Osteoblast (primary cell): ENCODE measurements at regions not wholly inside any gene's neighbourhood (a gene's known extent, or its start where the extent isn't known, plus 50 kb on each side); places are given as distances from the start of the nearest gene placed in this dataset.

Experiments used
- DNase-seq: peaks from one replicate; pipeline ENCODE4 v3.0.0; 2011; ENCODE audit warnings: low spot score, mixed read lengths; ENCODE audit not compliant: insufficient read length; ENCODE audit errors: missing footprints
- H2AFZ ChIP-seq: 2 replicates; pipeline ENCODE4 v1.6.0; 2011; ENCODE audit warnings: mild to moderate bottlenecking, low read length
- H3K27ac ChIP-seq: 2 replicates; pipeline ENCODE4 v1.5.1; 2011; ENCODE audit warnings: mild to moderate bottlenecking, low read depth, low read length, moderate library complexity
- H3K27me3 ChIP-seq: 2 replicates; pipeline ENCODE4 v1.6.0; 2012; ENCODE audit warnings: mild to moderate bottlenecking, control low read depth, inconsistent platforms, low read length, moderate library complexity; ENCODE audit not compliant: insufficient read depth
- H3K36me3 ChIP-seq: 2 replicates; pipeline ENCODE4 v1.5.1; 2011; ENCODE audit warnings: mild to moderate bottlenecking, low read length, control low read depth, moderate library complexity; ENCODE audit not compliant: insufficient read depth
- H3K4me1 ChIP-seq: 2 replicates; pipeline ENCODE4 v1.5.1; 2011; ENCODE audit warnings: mild to moderate bottlenecking, low read length, control low read depth, moderate library complexity; ENCODE audit not compliant: insufficient read depth
- H3K4me2 ChIP-seq: 2 replicates; pipeline ENCODE4 v1.6.0; 2011; ENCODE audit warnings: mild to moderate bottlenecking, low read length; ENCODE audit not compliant: insufficient read depth
- H3K4me3 ChIP-seq: fragments of 200-600 bp; sonication (generic); 3 replicates; pipeline ENCODE4 v1.5.1; 2012; ENCODE audit warnings: mild to moderate bottlenecking, low read length, inconsistent platforms; ENCODE audit not compliant: insufficient read depth
- H3K79me2 ChIP-seq: 2 replicates; pipeline ENCODE4 v1.6.0; 2012; ENCODE audit warnings: mild to moderate bottlenecking, low read length, control low read depth, inconsistent platforms; ENCODE audit not compliant: insufficient read depth
- H3K9me3 ChIP-seq: 2 replicates; pipeline ENCODE4 v1.5.1; 2011; ENCODE audit warnings: low read depth, low read length, control low read depth
- H4K20me1 ChIP-seq: 2 replicates; pipeline ENCODE4 v1.6.0; 2012; ENCODE audit warnings: mild to moderate bottlenecking, low read length, control low read depth; ENCODE audit not compliant: insufficient read depth
- TF ChIP-seq, protein P1 (sequence below): IDR thresholded peaks from 2 replicates; pipeline ENCODE4 v1.5.1; 2011; ENCODE audit warnings: mild to moderate bottlenecking, low read depth, low read length, moderate library complexity; ENCODE audit errors: extremely low read depth

DNA sequence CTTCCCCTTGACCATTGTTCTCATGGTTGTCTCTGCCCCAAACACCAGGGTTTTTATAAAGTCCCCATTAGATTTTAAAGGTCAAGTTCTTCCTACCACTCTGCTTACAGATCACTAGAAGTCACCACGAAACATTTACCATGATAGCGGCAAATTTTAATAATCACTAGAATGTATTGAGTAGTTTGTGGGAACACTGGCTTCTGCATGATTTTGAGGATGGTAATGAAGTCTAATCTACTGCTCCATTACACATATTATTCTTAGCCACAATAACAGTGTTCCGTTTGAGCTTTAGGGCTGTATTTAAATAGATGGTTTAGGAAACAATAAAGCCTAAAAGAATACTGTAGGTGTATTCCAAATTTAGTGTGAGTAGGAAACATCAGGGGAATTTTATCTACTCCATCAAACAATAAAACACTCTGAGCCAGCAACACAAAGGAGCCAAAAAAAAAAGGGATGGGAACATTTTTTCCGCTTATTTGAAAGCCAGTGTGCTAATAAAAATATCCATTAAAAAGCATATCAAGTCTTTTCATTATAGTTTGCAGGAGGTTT is 49.7 kb downstream of the KLF12 start:
- Histone ChIP-seq H3K27me3 (no peaks in the 10 kb centered on the region), H3K4me3 (no peak overlapping the region), H4K20me1 (peaks cover 55% of the 10 kb centered on the region), H3K79me2 (peaks cover 96% of the 10 kb centered on the region), H3K4me2 (no peak overlapping the region), H3K4me1 (peaks cover 14% of the 10 kb centered on the region), H3K9me3 (no peaks in the 10 kb centered on the region), H2AFZ (no peak overlapping the region), H3K27ac (no peak overlapping the region), H3K36me3 (peaks cover 10% of the 10 kb centered on the region)
- TF ChIP-seq, protein P1, sequence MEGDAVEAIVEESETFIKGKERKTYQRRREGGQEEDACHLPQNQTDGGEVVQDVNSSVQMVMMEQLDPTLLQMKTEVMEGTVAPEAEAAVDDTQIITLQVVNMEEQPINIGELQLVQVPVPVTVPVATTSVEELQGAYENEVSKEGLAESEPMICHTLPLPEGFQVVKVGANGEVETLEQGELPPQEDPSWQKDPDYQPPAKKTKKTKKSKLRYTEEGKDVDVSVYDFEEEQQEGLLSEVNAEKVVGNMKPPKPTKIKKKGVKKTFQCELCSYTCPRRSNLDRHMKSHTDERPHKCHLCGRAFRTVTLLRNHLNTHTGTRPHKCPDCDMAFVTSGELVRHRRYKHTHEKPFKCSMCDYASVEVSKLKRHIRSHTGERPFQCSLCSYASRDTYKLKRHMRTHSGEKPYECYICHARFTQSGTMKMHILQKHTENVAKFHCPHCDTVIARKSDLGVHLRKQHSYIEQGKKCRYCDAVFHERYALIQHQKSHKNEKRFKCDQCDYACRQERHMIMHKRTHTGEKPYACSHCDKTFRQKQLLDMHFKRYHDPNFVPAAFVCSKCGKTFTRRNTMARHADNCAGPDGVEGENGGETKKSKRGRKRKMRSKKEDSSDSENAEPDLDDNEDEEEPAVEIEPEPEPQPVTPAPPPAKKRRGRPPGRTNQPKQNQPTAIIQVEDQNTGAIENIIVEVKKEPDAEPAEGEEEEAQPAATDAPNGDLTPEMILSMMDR, result no peak
- peak; percentile 72 for DNase-seq

DNA sequence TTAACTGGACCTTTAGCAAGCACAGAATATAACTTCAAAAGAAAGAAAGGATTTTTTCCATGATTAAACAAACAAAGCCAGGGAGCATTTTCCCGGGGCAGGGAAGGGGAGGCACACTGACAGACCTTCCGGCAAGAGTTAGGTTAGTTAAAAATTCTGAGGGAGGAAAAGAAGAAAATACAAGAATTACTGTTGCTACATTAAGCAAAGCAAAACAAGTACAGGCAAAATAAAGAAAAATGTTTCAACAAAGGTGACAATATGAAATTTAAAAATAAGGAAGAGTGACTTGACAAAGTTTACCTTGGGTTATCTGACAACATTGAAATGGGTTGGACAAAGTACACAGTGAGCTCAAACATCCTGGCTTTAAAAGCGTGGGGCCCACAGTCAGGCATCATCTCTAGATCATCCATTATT is 51.5 kb downstream of the KLF12 start:
- H3K27ac ChIP-seq, result no peak overlapping the region
- peaks cover 9% of the 10 kb centered on the region for H3K4me1 ChIP-seq
- no peak overlapping the region for H2AFZ ChIP-seq
- DNase-seq, result no peak
- H3K36me3 ChIP-seq, result peaks cover 10% of the 10 kb centered on the region
- H3K4me2 ChIP-seq, result no peak overlapping the region
- peaks cover 48% of the 10 kb centered on the region for H4K20me1 ChIP-seq
- H3K27me3 ChIP-seq, result no peaks in the 10 kb centered on the region
- H3K79me2 ChIP-seq, result peaks cover 96% of the 10 kb centered on the region
- H3K9me3 ChIP-seq, result no peaks in the 10 kb centered on the region
- TF ChIP-seq, protein P1, result no peak
- H3K4me3 ChIP-seq, result no peak overlapping the region

DNA sequence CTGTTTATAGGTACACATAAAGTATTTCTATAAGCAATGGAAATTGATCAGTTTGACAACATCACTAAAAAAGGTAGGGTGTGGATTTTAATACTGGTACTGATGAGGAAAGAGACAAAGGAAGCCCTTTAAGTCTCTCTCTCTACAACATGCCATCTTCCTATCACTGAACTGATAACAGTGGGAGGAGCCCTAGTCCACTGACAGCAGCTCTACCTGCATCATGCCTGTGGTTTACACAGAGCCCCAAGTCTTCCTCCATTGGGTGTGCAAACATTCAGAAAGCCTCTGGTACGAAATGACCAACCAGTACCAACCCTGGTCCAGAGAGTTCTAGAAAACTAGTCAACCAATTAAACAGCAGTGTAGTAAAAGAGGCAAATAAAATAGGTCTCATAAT is 53.4 kb downstream of the KLF12 start:
- no peak overlapping the region for H3K4me2 ChIP-seq
- no peaks in the 10 kb centered on the region for H3K27me3 ChIP-seq
- no peak overlapping the region for H3K27ac ChIP-seq
- TF ChIP-seq, protein P1, result no peak
- no peaks in the 10 kb centered on the region for H3K9me3 ChIP-seq
- H3K36me3 ChIP-seq, result peaks cover 10% of the 10 kb centered on the region
- peaks cover 15% of the 10 kb centered on the region for H3K4me1 ChIP-seq
- no peak overlapping the region for H3K4me3 ChIP-seq
- no peak for DNase-seq
- H4K20me1 ChIP-seq, result peaks cover 44% of the 10 kb centered on the region
- peaks cover 100% of the 10 kb centered on the region for H3K79me2 ChIP-seq
- no peak overlapping the region for H2AFZ ChIP-seq

DNA sequence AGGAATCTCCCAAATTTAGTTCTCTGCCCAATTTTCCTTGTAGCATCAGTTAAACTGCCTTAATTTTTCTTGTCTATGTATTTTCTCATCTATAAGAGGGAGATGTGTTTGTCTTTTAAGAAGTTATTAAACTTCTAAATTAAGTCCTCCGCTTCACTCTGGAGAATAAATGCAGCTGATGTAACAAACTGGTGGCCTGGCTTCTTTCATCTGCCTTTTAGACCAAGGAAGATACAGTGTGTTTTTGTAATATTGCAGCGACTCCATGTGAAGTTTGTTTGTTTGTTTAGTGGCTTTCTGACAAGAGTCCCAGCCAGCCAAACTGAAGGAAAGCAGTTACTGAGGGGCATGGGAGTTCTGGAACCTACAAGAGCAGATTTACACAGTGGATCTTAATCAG is 56.4 kb downstream of the KLF12 start:
- H3K27ac ChIP-seq, result peak overlapping the region; percentile 11
- peaks cover 26% of the 10 kb centered on the region for H4K20me1 ChIP-seq
- H2AFZ ChIP-seq, result no peak overlapping the region
- TF ChIP-seq, protein P1, result no peak
- H3K9me3 ChIP-seq, result no peaks in the 10 kb centered on the region
- DNase-seq, result no peak
- H3K4me1 ChIP-seq, result peaks cover 34% of the 10 kb centered on the region
- peaks cover 6% of the 10 kb centered on the region for H3K36me3 ChIP-seq
- no peaks in the 10 kb centered on the region for H3K27me3 ChIP-seq
- peak overlapping the region; percentile 3 for H3K4me2 ChIP-seq
- H3K4me3 ChIP-seq, result no peak overlapping the region
- peaks cover 100% of the 10 kb centered on the region for H3K79me2 ChIP-seq
